ENCODE measurements at regions not wholly inside any gene's neighbourhood (a gene's known extent, or its start where the extent isn't known, plus 50 kb on each side); places are given as distances from the start of the nearest gene placed in this dataset.

GRCh38 chr3:106611116-106611515, 742.3 kb upstream of the CBLB start:
- no peaks in the 10 kb centered on the region for H3K9me3 Mint-ChIP-seq (ENCODE audit: unreplicated experiment)
- TF ChIP-seq, protein P1, sequence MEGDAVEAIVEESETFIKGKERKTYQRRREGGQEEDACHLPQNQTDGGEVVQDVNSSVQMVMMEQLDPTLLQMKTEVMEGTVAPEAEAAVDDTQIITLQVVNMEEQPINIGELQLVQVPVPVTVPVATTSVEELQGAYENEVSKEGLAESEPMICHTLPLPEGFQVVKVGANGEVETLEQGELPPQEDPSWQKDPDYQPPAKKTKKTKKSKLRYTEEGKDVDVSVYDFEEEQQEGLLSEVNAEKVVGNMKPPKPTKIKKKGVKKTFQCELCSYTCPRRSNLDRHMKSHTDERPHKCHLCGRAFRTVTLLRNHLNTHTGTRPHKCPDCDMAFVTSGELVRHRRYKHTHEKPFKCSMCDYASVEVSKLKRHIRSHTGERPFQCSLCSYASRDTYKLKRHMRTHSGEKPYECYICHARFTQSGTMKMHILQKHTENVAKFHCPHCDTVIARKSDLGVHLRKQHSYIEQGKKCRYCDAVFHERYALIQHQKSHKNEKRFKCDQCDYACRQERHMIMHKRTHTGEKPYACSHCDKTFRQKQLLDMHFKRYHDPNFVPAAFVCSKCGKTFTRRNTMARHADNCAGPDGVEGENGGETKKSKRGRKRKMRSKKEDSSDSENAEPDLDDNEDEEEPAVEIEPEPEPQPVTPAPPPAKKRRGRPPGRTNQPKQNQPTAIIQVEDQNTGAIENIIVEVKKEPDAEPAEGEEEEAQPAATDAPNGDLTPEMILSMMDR (IDR thresholded peaks at IDR 0.05; ENCODE audit: unreplicated experiment) = no peak
- peaks cover 4% of the 10 kb centered on the region for H3K4me1 Mint-ChIP-seq (ENCODE audit: unreplicated experiment)
- no peak for DNase-seq (ENCODE audit: low spot score)
- no peaks in the 10 kb centered on the region for H3K36me3 Mint-ChIP-seq (ENCODE audit: low read depth, unreplicated experiment)
- H3K4me3 Mint-ChIP-seq (ENCODE audit: unreplicated experiment) = no peak overlapping the region
- no peak overlapping the region for H3K27ac Mint-ChIP-seq (ENCODE audit: unreplicated experiment)
- H3K27me3 Mint-ChIP-seq (ENCODE audit: unreplicated experiment) = peaks cover 3% of the 10 kb centered on the region

- H3K4me1 Mint-ChIP-seq (ENCODE audit: unreplicated experiment) = peaks cover 4% of the 10 kb centered on the region
- H3K4me3 Mint-ChIP-seq (ENCODE audit: unreplicated experiment) = no peak overlapping the region
- DNase-seq (ENCODE audit: low spot score) = no peak
- H3K36me3 Mint-ChIP-seq (ENCODE audit: low read depth, unreplicated experiment) = no peaks in the 10 kb centered on the region
- TF ChIP-seq, protein P1 (IDR thresholded peaks at IDR 0.05; ENCODE audit: unreplicated experiment) = no peak
- H3K27me3 Mint-ChIP-seq (ENCODE audit: unreplicated experiment) = peaks cover 3% of the 10 kb centered on the region
- H3K9me3 Mint-ChIP-seq (ENCODE audit: unreplicated experiment) = no peaks in the 10 kb centered on the region
- no peak overlapping the region for H3K27ac Mint-ChIP-seq (ENCODE audit: unreplicated experiment)
Observed at GRCh38 chr3:106611841-106612240, 743.0 kb upstream of the CBLB start.

GRCh38 chr3:106616556-106616955, 747.7 kb upstream of the CBLB start:
- DNase-seq (ENCODE audit: low spot score) = no peak
- no peak overlapping the region for H3K4me3 Mint-ChIP-seq (ENCODE audit: unreplicated experiment)
- no peak overlapping the region for H3K27ac Mint-ChIP-seq (ENCODE audit: unreplicated experiment)
- TF ChIP-seq, protein P1 (IDR thresholded peaks at IDR 0.05; ENCODE audit: unreplicated experiment) = no peak
- peaks cover 3% of the 10 kb centered on the region for H3K27me3 Mint-ChIP-seq (ENCODE audit: unreplicated experiment)
- H3K9me3 Mint-ChIP-seq (ENCODE audit: unreplicated experiment) = no peaks in the 10 kb centered on the region
- H3K4me1 Mint-ChIP-seq (ENCODE audit: unreplicated experiment) = no peaks in the 10 kb centered on the region
- H3K36me3 Mint-ChIP-seq (ENCODE audit: low read depth, unreplicated experiment) = no peaks in the 10 kb centered on the region

- Mint-ChIP-seq H3K27me3 (ENCODE audit: unreplicated experiment) (peaks cover 3% of the 10 kb centered on the region), H3K9me3 (ENCODE audit: unreplicated experiment) (no peaks in the 10 kb centered on the region), H3K27ac (ENCODE audit: unreplicated experiment) (no peak overlapping the region), H3K4me3 (ENCODE audit: unreplicated experiment) (no peak overlapping the region), H3K4me1 (ENCODE audit: unreplicated experiment) (no peaks in the 10 kb centered on the region), H3K36me3 (ENCODE audit: low read depth, unreplicated experiment) (no peaks in the 10 kb centered on the region)
- no peak for DNase-seq (ENCODE audit: low spot score)
- TF ChIP-seq, protein P1 (IDR thresholded peaks at IDR 0.05; ENCODE audit: unreplicated experiment) = no peak
Observed at GRCh38 chr3:106617276-106617675, 748.5 kb upstream of the CBLB start.

- Mint-ChIP-seq H3K9me3 (ENCODE audit: unreplicated experiment) (peaks cover 5% of the 10 kb centered on the region), H3K27ac (ENCODE audit: unreplicated experiment) (no peak overlapping the region), H3K27me3 (ENCODE audit: unreplicated experiment) (no peaks in the 10 kb centered on the region), H3K4me1 (ENCODE audit: unreplicated experiment) (no peaks in the 10 kb centered on the region), H3K36me3 (ENCODE audit: low read depth, unreplicated experiment) (peaks cover 12% of the 10 kb centered on the region), H3K4me3 (ENCODE audit: unreplicated experiment) (no peak overlapping the region)
- no peak for DNase-seq (ENCODE audit: low spot score)
- TF ChIP-seq, protein P1 (IDR thresholded peaks at IDR 0.05; ENCODE audit: unreplicated experiment) = no peak
Observed at GRCh38 chr3:106620646-106621045, 751.8 kb upstream of the CBLB start.

All from endothelial cell (in vitro differentiated cells).